Peyer's patch (tissue), 4 donors: ENCODE measurements at regions not wholly inside any gene's neighbourhood (a gene's known extent, or its start where the extent isn't known, plus 50 kb on each side); places are given as distances from the start of the nearest gene placed in this dataset.

Experiments
- DNase-seq, 3 donors: peaks; one replicate each; pipeline ENCODE4 v3.0.0-alpha.2; 2017 to 2019
- H3K27ac ChIP-seq, 4 donors: fragments of 200-600 bp; sonication (generic); one replicate each; pipeline ENCODE4 v1.5.1; 2016 to 2019
- H3K27me3 ChIP-seq, 2 donors: fragments of 200-600 bp; sonication (generic); one replicate each; pipeline ENCODE4 v1.5.1; 2019
- H3K36me3 ChIP-seq, 3 donors: fragments of 200-600 bp; sonication (generic); one replicate each; pipeline ENCODE4 v1.5.1; 2016 to 2019
- H3K4me1 ChIP-seq, 4 donors: fragments of 200-600 bp; sonication (generic); one replicate each; pipeline ENCODE4 v1.5.1; 2016 to 2019
- H3K4me3 ChIP-seq, 4 donors: fragments of 200-600 bp; sonication (generic); 1 replicate in 3 of 4; 2 replicates in 1 of 4; pipeline ENCODE4 v1.5.1; 2016 to 2019; ENCODE audit warnings: mild to moderate bottlenecking in 1 of 4
- H3K9me3 ChIP-seq, 4 donors: fragments of 200-600 bp; sonication (generic); one replicate each; pipeline ENCODE4 v1.5.1; 2016 to 2019; ENCODE audit warnings: mild to moderate bottlenecking in 1 of 4
- POLR2A ChIP-seq, 2 donors: fragments of 450-650 bp; IDR thresholded peaks; one replicate each; pipeline ENCODE4 v1.5.1; 2017; ENCODE audit warnings: antibody characterized with exemption in 2 of 2, mild to moderate bottlenecking in 2 of 2, moderate library complexity in 2 of 2
- TF ChIP-seq, protein P1 (sequence below), 6 experiments: fragments of 450-650 bp in 4 of 6; fragments of 200-600 bp in 2 of 6; sonication (generic) in 1 of 6; IDR thresholded peaks; one replicate each; pipeline ENCODE4 v1.5.1; 2017 to 2019; ENCODE audit warnings: antibody characterized with exemption in 6 of 6, mild to moderate bottlenecking in 3 of 6, moderate library complexity in 1 of 6

DNA sequence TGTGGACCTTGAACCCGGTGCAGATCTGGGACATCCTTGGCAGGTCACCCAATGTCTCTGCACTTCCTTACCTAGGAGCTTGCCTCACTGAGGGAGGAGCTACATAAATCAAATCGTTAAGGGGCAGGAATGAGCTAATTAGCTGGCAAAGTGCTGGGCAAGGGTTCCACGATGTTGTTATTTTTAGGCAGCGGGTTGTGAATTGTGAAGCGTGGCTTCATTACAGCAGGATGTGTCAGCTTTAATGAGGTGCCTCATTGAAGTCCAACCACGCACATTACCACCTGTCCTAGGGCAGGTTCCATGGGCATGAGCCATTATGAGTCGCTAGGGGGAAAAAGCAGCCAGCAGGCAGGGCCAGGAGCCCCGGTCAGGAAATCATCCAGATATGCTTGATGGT is 127.0 kb upstream of the AGAP1 start:
- no peak for TF ChIP-seq POLR2A (IDR thresholded peaks at IDR 0.05)
- TF ChIP-seq, protein P1, sequence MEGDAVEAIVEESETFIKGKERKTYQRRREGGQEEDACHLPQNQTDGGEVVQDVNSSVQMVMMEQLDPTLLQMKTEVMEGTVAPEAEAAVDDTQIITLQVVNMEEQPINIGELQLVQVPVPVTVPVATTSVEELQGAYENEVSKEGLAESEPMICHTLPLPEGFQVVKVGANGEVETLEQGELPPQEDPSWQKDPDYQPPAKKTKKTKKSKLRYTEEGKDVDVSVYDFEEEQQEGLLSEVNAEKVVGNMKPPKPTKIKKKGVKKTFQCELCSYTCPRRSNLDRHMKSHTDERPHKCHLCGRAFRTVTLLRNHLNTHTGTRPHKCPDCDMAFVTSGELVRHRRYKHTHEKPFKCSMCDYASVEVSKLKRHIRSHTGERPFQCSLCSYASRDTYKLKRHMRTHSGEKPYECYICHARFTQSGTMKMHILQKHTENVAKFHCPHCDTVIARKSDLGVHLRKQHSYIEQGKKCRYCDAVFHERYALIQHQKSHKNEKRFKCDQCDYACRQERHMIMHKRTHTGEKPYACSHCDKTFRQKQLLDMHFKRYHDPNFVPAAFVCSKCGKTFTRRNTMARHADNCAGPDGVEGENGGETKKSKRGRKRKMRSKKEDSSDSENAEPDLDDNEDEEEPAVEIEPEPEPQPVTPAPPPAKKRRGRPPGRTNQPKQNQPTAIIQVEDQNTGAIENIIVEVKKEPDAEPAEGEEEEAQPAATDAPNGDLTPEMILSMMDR (IDR thresholded peaks at IDR 0.05) = no peak
- Histone ChIP-seq H3K27ac (no peak overlapping the region), H3K4me1 (no peaks in the 10 kb centered on the region), H3K4me3 (no peak overlapping the region), H3K36me3 (no peaks in the 10 kb centered on the region), H3K27me3 (no peaks in the 10 kb centered on the region), H3K9me3 (no peaks in the 10 kb centered on the region)
- no peak for DNase-seq

DNA sequence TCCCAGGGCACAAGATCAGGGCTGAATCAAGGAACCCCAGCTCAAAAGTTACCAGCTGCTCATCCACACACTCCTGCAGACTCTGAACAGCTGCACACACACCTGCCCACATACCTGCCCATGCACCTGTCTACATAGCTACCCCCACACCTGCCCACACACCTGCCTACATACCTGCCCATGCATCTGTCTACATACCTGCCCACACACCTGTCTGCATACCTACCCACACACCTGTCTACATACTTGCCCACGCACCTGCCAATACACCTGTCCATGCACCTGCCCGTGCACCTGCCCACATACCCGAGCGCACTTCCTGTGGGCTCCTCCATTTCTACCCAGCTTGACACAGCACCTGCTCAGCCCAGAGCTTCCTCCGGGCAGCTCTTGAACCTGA is 122.8 kb upstream of the AGAP1 start:
- Histone ChIP-seq H3K36me3 (no peaks in the 10 kb centered on the region), H3K27ac (no peak overlapping the region), H3K4me1 (no peaks in the 10 kb centered on the region), H3K4me3 (no peak overlapping the region), H3K27me3 (no peaks in the 10 kb centered on the region), H3K9me3 (no peaks in the 10 kb centered on the region)
- no peak for DNase-seq
- TF ChIP-seq POLR2A (IDR thresholded peaks at IDR 0.05) = no peak
- TF ChIP-seq, protein P1 (IDR thresholded peaks at IDR 0.05) = no peak

DNA sequence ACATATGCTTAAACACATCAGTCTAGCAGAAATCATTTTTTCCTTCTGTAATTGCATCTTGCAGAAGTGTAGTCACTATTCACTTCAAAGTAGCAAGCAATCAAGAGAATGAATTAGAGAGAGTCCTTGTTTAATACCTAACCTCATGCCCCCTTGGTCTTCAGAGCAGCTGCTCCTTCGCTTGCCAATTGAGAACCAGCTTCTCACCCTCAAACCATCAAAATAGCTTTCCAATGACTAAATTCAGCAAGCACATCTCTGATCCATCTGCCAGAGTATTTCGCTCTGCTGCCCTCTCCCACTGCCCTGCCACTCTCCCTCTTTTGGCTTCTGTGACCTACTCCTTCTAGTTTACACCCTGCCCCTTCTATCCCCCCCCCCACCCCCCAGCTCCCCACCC is 120.7 kb upstream of the AGAP1 start:
- Histone ChIP-seq H3K27me3 (no peaks in the 10 kb centered on the region), H3K27ac (no peak overlapping the region), H3K9me3 (no peaks in the 10 kb centered on the region), H3K4me3 (no peak overlapping the region), H3K4me1 (no peaks in the 10 kb centered on the region), H3K36me3 (no peaks in the 10 kb centered on the region)
- no peak for TF ChIP-seq POLR2A (IDR thresholded peaks at IDR 0.05)
- TF ChIP-seq, protein P1 (IDR thresholded peaks at IDR 0.05) = no peak
- no peak for DNase-seq

DNA sequence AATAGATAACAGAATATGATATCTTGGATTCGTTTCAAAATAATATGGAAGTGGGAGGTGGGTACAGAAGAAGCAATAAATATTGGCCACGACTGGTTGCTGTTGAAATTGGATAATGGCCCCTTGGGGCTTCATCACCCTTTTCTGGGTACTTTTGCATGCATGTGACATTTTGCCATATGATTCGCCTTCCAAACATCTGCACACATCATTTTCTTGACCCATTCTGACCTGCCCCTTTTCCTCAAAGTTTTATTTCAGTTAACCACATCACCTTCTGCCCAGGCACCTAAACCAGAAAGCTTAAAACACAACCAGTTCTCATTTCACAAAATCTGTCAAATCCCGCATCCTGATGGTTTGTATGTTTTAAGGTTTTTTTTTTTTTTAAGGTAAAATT is 116.7 kb upstream of the AGAP1 start:
- Histone ChIP-seq H3K36me3 (no peaks in the 10 kb centered on the region), H3K27ac (no peak overlapping the region), H3K9me3 (no peaks in the 10 kb centered on the region), H3K27me3 (no peaks in the 10 kb centered on the region), H3K4me1 (no peaks in the 10 kb centered on the region), H3K4me3 (no peak overlapping the region)
- TF ChIP-seq, protein P1 (IDR thresholded peaks at IDR 0.05) = no peak
- TF ChIP-seq POLR2A (IDR thresholded peaks at IDR 0.05) = no peak
- no peak for DNase-seq

DNA sequence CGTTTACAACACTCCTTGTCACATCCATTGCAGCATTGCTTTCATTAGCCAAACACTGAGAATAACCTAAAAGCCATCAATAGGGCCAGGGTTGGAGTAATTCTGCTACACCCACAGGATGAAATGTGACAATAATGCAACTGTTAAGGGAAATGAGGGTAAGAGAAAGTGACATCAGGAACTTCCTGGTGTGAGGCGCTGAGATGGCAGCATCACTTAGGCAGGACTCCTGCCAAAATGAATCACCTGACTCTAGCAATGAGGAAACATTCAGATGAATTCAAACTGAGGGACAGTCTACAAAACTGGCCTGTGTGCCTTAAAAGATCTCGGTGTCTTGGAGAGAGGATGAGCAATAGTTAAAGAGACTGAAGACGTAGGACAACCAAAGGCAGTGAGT is 115.6 kb upstream of the AGAP1 start:
- H3K36me3 ChIP-seq = no peaks in the 10 kb centered on the region
- TF ChIP-seq, protein P1 (IDR thresholded peaks at IDR 0.05) = no peak
- no peak for TF ChIP-seq POLR2A (IDR thresholded peaks at IDR 0.05)
- H3K9me3 ChIP-seq = no peaks in the 10 kb centered on the region
- H3K27ac ChIP-seq = no peak overlapping the region
- DNase-seq = no peak
- no peak overlapping the region for H3K4me3 ChIP-seq
- H3K27me3 ChIP-seq = no peaks in the 10 kb centered on the region
- no peaks in the 10 kb centered on the region for H3K4me1 ChIP-seq

DNA sequence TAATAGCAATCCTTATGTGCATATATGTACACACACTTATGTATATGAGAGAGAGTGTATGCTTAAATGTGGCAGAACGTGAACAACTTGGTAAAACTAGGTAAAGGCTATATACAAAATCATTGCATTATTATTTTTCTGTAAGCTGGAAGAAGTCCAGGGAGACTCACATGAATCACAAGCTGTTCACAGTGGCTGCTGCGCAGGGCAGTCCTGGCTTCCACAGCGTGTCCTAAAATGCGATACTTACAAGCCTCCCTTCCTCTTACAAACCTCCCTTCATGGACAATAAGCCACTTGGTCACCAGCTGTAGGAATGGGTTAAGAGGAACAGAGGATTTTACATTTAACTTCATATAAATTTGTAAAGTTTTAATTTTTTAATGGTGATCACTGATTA is 114.9 kb upstream of the AGAP1 start:
- H3K9me3 ChIP-seq = no peaks in the 10 kb centered on the region
- H3K27me3 ChIP-seq = no peaks in the 10 kb centered on the region
- TF ChIP-seq, protein P1 (IDR thresholded peaks at IDR 0.05) = no peak
- TF ChIP-seq POLR2A (IDR thresholded peaks at IDR 0.05) = no peak
- H3K27ac ChIP-seq = no peak overlapping the region
- H3K36me3 ChIP-seq = no peaks in the 10 kb centered on the region
- H3K4me1 ChIP-seq = no peaks in the 10 kb centered on the region
- no peak overlapping the region for H3K4me3 ChIP-seq
- DNase-seq = no peak
